ENCODE measurements at regions not wholly inside any gene's neighbourhood (a gene's known extent, or its start where the extent isn't known, plus 50 kb on each side); places are given as distances from the start of the nearest gene placed in this dataset.

DNA sequence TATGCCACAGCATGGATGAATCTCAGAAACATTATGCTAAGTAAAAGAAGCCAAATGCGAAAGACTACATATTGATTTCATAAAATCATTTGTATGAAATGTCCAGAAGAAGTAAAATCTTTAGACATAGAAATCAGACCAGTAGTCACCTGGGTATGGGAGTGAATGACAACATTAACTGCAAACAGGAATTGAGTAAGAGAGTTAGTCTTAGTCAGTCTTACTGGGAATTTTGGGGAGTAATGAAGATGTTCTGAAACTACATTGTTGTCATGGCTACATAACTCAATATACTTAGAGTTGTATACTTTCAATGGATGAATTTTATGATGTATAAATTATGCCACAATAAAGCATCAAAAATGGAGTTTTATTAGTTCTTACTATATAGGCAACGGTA is 107.8 kb upstream of the CHORDC1 start:
- Histone ChIP-seq H3K9me3 (ENCODE audit: control insufficient read depth, insufficient read depth, low read length) (0 out of 2 replicates have a peak, but pooled peaks cover 2% of the 10 kb centered on the region), H3K14ac (replicated peaks; ENCODE audit: low read depth, low read length) (no peak overlapping the region), H2AK5ac (ENCODE audit: low read depth, low read length) (no peak overlapping the region), H2BK20ac (ENCODE audit: low read depth, low read length) (no peak overlapping the region), H3K4me1 (ENCODE audit: control insufficient read depth, insufficient read depth, low read length) (no peaks in the 10 kb centered on the region), H3K23ac (ENCODE audit: low read depth, low read length) (no peak overlapping the region), H3K9ac (ENCODE audit: low read depth, low read length) (no peak overlapping the region), H2BK5ac (ENCODE audit: low read depth, low read length, poor library complexity, severe bottlenecking) (no peak overlapping the region), H3K79me1 (ENCODE audit: low read depth in 1 of 2, low read length in 2 of 2) (no peaks in the 10 kb centered on the region), H3K18ac (ENCODE audit: low read depth, low read length) (no peak overlapping the region), H3K56ac (ENCODE audit: extremely low read depth, insufficient read depth, low read length) (no peak overlapping the region), H3K4me2 (ENCODE audit: low read depth, low read length) (no peak overlapping the region), H2BK15ac (ENCODE audit: low read depth, low read length) (no peak overlapping the region), H4K20me1 (ENCODE audit: insufficient read depth, low read length) (no peaks in the 10 kb centered on the region), H2AFZ (replicated peaks; ENCODE audit: low read length, poor library complexity) (no peak overlapping the region), H3K27ac (ENCODE audit: insufficient read depth, low read length) (no peak overlapping the region), H4K91ac (ENCODE audit: insufficient read depth, low read depth, low read length) (no peak overlapping the region), H3K4me3 (ENCODE audit: insufficient read depth, low read depth, low read length) (no peak overlapping the region), H2AK9ac (replicated peaks; ENCODE audit: low read depth, low read length, poor library complexity) (no peak overlapping the region), H3K4ac (ENCODE audit: low read depth, low read length) (no peak overlapping the region), H4K8ac (ENCODE audit: low read depth in 2 of 2, low read length in 2 of 2) (no peak overlapping the region), H4K5ac (ENCODE audit: low read depth, low read length) (no peak overlapping the region), H3K9me1 (ENCODE audit: insufficient read depth, low read length) (no peaks in the 10 kb centered on the region), H2BK120ac (ENCODE audit: low read depth, low read length) (no peak overlapping the region), H3K27me3 (ENCODE audit: control insufficient read depth, insufficient read depth, low read length) (no peaks in the 10 kb centered on the region), H3K36me3 (ENCODE audit: control insufficient read depth, insufficient read depth, low read length) (no peaks in the 10 kb centered on the region)
- POLR2A ChIA-PET (ENCODE audit: unreplicated experiment): no interaction called here
- DNase-seq: no peak
- in situ Hi-C loops (cut with MboI; ENCODE audit: low sequenced_read_pairs): no loop called here
- ATAC-seq (ENCODE audit: low read depth): no peak
- CTCF ChIA-PET: no interaction called here
- TF ChIP-seq NFE2L2 (IDR thresholded peaks at IDR 0.05; ENCODE audit: low read depth, low read length) (no peak), SMC3 (IDR thresholded peaks at IDR 0.05; ENCODE audit: low read depth, low read length) (no peak), CEBPB (IDR thresholded peaks at IDR 0.05; ENCODE audit: low read depth, low read length) (no peak), FOS (IDR thresholded peaks at IDR 0.05; ENCODE audit: low read depth, low read length) (no peak), RAD21 (IDR thresholded peaks at IDR 0.05; ENCODE audit: low read length) (no peak), RCOR1 (IDR thresholded peaks at IDR 0.05; ENCODE audit: insufficient replicate concordance, low read length) (no peak), POLR2A (IDR thresholded peaks at IDR 0.05; ENCODE audit: low read depth, low read length) (no peak), BHLHE40 (IDR thresholded peaks at IDR 0.05; ENCODE audit: low read depth, low read length) (no peak), RFX5 (IDR thresholded peaks at IDR 0.05; ENCODE audit: low read depth, low read length) (no peak), CHD1 (IDR thresholded peaks at IDR 0.05; ENCODE audit: low read depth, low read length) (no peak), MAZ (IDR thresholded peaks at IDR 0.05; ENCODE audit: borderline replicate concordance, low read depth, low read length) (no peak), MAFK (IDR thresholded peaks at IDR 0.05; ENCODE audit: low read depth, low read length) (no peak), MXI1 (IDR thresholded peaks at IDR 0.05; ENCODE audit: borderline replicate concordance, low read depth, low read length) (no peak)
- TF ChIP-seq, protein P1, sequence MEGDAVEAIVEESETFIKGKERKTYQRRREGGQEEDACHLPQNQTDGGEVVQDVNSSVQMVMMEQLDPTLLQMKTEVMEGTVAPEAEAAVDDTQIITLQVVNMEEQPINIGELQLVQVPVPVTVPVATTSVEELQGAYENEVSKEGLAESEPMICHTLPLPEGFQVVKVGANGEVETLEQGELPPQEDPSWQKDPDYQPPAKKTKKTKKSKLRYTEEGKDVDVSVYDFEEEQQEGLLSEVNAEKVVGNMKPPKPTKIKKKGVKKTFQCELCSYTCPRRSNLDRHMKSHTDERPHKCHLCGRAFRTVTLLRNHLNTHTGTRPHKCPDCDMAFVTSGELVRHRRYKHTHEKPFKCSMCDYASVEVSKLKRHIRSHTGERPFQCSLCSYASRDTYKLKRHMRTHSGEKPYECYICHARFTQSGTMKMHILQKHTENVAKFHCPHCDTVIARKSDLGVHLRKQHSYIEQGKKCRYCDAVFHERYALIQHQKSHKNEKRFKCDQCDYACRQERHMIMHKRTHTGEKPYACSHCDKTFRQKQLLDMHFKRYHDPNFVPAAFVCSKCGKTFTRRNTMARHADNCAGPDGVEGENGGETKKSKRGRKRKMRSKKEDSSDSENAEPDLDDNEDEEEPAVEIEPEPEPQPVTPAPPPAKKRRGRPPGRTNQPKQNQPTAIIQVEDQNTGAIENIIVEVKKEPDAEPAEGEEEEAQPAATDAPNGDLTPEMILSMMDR (conservative IDR thresholded peaks at IDR 0.05; ENCODE audit: low read depth, low read length): no peak
- TF ChIP-seq, protein P2, sequence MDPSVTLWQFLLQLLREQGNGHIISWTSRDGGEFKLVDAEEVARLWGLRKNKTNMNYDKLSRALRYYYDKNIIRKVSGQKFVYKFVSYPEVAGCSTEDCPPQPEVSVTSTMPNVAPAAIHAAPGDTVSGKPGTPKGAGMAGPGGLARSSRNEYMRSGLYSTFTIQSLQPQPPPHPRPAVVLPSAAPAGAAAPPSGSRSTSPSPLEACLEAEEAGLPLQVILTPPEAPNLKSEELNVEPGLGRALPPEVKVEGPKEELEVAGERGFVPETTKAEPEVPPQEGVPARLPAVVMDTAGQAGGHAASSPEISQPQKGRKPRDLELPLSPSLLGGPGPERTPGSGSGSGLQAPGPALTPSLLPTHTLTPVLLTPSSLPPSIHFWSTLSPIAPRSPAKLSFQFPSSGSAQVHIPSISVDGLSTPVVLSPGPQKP (IDR thresholded peaks at IDR 0.05; ENCODE audit: borderline replicate concordance, low read depth, low read length): no peak
- TF ChIP-seq, protein P3, sequence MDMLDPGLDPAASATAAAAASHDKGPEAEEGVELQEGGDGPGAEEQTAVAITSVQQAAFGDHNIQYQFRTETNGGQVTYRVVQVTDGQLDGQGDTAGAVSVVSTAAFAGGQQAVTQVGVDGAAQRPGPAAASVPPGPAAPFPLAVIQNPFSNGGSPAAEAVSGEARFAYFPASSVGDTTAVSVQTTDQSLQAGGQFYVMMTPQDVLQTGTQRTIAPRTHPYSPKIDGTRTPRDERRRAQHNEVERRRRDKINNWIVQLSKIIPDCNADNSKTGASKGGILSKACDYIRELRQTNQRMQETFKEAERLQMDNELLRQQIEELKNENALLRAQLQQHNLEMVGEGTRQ (IDR thresholded peaks at IDR 0.05; ENCODE audit: low read depth, low read length): no peak
- WGBS, 2 experiments (ENCODE audit: extremely low coverage in 2 of 2, insufficient read length in 1 of 2): no CpG with 5 or more reads among the region's 2 CpGs
- intact Hi-C loops (cut with micrococcal nuclease): loop anchor here (10.0 kb wide), 1 partner anchor 64 kb away; no protein-coding TSS in a partner anchor
- dilution Hi-C loops (cut with HindIII; ENCODE audit: low sequenced_read_pairs, unreplicated experiment): no loop called here
- BruUV-seq (replicated peaks): no TSS peak

All from IMR-90 (cell line).